HepG2 (cell line): ENCODE measurements at regions not wholly inside any gene's neighbourhood (a gene's known extent, or its start where the extent isn't known, plus 50 kb on each side); places are given as distances from the start of the nearest gene placed in this dataset.

Experiments used
- EP300 ChIP-seq, 3 experiments: sonication (generic) in 1 of 3; formaldehyde crosslinking in 1 of 3; IDR thresholded peaks; 2 replicates each; pipeline versions ENCODE4 v1.5.1 to v1.6.1; 2011 to 2020; ENCODE audit warnings: low read depth in 2 of 3, low read length in 2 of 3, borderline replicate concordance in 1 of 3, improper control_type of control experiment in 1 of 3, mild to moderate bottlenecking in 1 of 3, missing genetic modification reagents in 1 of 3, moderate library complexity in 1 of 3
- SRF ChIP-seq: IDR thresholded peaks from 2 replicates; pipeline ENCODE4 v1.6.1; 2011; ENCODE audit warnings: mild to moderate bottlenecking, low read depth, low read length, moderate library complexity
- ZNF207 ChIP-seq: fragments of 450-650 bp; IDR thresholded peaks from 2 replicates; pipeline ENCODE4 v1.6.1; 2016; ENCODE audit warnings: antibody characterized with exemption, borderline replicate concordance
- ZNF263 ChIP-seq: sonication (generic); formaldehyde crosslinking; IDR thresholded peaks from 2 replicates; pipeline ENCODE4 v1.4.0; 2020; ENCODE audit warnings: missing genetic modification reagents
- ZNF343 ChIP-seq: sonication (generic); formaldehyde crosslinking; IDR thresholded peaks from 2 replicates; pipeline ENCODE4 v1.4.0; 2020; ENCODE audit warnings: mild to moderate bottlenecking, missing genetic modification reagents
- TF ChIP-seq, protein P1 (sequence below): sonication (generic); formaldehyde crosslinking; IDR thresholded peaks from 2 replicates; pipeline ENCODE4 v1.5.0; 2020; ENCODE audit warnings: missing genetic modification reagents

DNA sequence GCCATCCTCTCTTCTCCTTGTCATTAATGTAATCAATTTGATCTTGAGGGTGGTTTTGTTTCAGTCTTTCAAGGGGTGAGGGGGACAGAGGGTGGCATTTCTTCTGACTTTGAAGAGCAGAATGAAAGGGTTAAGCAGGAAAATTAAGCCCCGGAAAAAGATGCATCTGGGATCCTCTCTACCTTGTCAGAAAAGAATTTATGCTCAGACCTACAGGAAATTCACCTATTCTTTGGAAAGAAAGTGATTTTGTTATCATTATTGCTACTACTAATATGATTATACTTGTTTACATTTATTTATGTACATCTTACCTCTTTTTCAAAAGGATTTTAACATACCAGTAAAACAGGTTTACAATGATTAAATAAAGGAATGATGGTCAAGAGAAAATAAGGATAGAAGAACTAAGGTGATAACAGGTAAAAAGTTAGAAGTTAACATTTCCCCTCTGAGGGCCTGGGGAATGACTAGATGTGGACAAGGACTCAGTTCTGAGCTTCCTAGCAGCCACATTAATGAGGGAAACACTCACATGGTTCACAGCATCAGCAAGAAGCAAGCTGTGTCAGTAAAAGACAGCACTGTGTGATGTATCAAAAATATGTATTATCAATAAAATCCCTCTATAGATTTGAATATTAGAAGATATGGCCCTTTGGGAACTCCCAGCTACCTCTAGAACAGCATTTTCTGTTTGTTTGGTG lies 151.4 kb downstream of the MYCN start:
- TF ChIP-seq EP300 (IDR thresholded peaks at IDR 0.05; ENCODE audit: low read depth in 2 of 2, low read length in 2 of 2) = no peak
- TF ChIP-seq EP300 (CRISPR knock-in tag; IDR thresholded peaks at IDR 0.05; ENCODE audit: borderline replicate concordance) = no peak
- TF ChIP-seq SRF = no peak
- TF ChIP-seq ZNF207 = no peak
- TF ChIP-seq ZNF263 (CRISPR knock-in tag) = no peak
- TF ChIP-seq, protein P1, sequence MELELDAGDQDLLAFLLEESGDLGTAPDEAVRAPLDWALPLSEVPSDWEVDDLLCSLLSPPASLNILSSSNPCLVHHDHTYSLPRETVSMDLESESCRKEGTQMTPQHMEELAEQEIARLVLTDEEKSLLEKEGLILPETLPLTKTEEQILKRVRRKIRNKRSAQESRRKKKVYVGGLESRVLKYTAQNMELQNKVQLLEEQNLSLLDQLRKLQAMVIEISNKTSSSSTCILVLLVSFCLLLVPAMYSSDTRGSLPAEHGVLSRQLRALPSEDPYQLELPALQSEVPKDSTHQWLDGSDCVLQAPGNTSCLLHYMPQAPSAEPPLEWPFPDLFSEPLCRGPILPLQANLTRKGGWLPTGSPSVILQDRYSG = no peak
- TF ChIP-seq ZNF343 = no peak
